ENCODE measurements at regions not wholly inside any gene's neighbourhood (a gene's known extent, or its start where the extent isn't known, plus 50 kb on each side); places are given as distances from the start of the nearest gene placed in this dataset.

- Histone ChIP-seq H3K27ac (ENCODE audit: low read length) (no peak overlapping the region), H3K9me3 (ENCODE audit: insufficient read depth, low read length, severe bottlenecking) (peaks cover 3% of the 10 kb centered on the region), H3K79me2 (ENCODE audit: insufficient read depth, low read length) (no peaks in the 10 kb centered on the region), H3K4me1 (ENCODE audit: insufficient read depth, low read length) (peaks cover 5% of the 10 kb centered on the region; the same call in 1 of the 2 replicates), H3K4me3 (ENCODE audit: low read depth in 1 of 2, low read length in 2 of 2) (no peak overlapping the region), H4K20me1 (ENCODE audit: insufficient read depth, low read length) (no peaks in the 10 kb centered on the region), H2AFZ (ENCODE audit: low read depth, low read length) (no peak overlapping the region), H3K36me3 (ENCODE audit: insufficient read depth, low read length) (no peaks in the 10 kb centered on the region), H3K4me2 (ENCODE audit: insufficient read depth, low read length) (no peak overlapping the region), H3K27me3 (ENCODE audit: insufficient read depth, low read length, poor library complexity) (no peaks in the 10 kb centered on the region), H3K9ac (ENCODE audit: low read depth, low read length) (no peak overlapping the region)
- TF ChIP-seq EZH2 (IDR thresholded peaks at IDR 0.05; ENCODE audit: borderline replicate concordance, low read depth, low read length, severe bottlenecking), result no peak
- TF ChIP-seq CTCF (IDR thresholded peaks at IDR 0.05; ENCODE audit: borderline replicate concordance, extremely low read depth, low read length, poor library complexity, severe bottlenecking), result no peak
- DNase-seq (no peak), ATAC-seq (ENCODE audit: insufficient read depth, low read depth) (no peak)
Observed at GRCh38 chr14:65320661-65321308, 91.7 kb upstream of the FUT8 start.

GRCh38 chr14:65321370-65321875 lies 91.1 kb upstream of the FUT8 start:
- no peak overlapping the region for H3K9ac ChIP-seq (ENCODE audit: low read depth, low read length)
- no peaks in the 10 kb centered on the region for H3K9me3 ChIP-seq (ENCODE audit: insufficient read depth, low read length, severe bottlenecking)
- ATAC-seq (ENCODE audit: insufficient read depth, low read depth) (peak; percentile 84), DNase-seq (peak; percentile 33)
- no peaks in the 10 kb centered on the region for H3K27me3 ChIP-seq (ENCODE audit: insufficient read depth, low read length, poor library complexity)
- H3K36me3 ChIP-seq (ENCODE audit: insufficient read depth, low read length), result no peaks in the 10 kb centered on the region
- H4K20me1 ChIP-seq (ENCODE audit: insufficient read depth, low read length), result no peaks in the 10 kb centered on the region
- no peak overlapping the region for H3K27ac ChIP-seq (ENCODE audit: low read length)
- H3K4me3 ChIP-seq (ENCODE audit: low read depth in 1 of 2, low read length in 2 of 2), result no peak overlapping the region
- no peaks in the 10 kb centered on the region for H3K79me2 ChIP-seq (ENCODE audit: insufficient read depth, low read length)
- H3K4me1 ChIP-seq (ENCODE audit: insufficient read depth, low read length), result peaks cover 5% of the 10 kb centered on the region; the same call in 1 of the 2 replicates
- TF ChIP-seq CTCF (IDR thresholded peaks at IDR 0.05; ENCODE audit: borderline replicate concordance, extremely low read depth, low read length, poor library complexity, severe bottlenecking) (no peak), EZH2 (IDR thresholded peaks at IDR 0.05; ENCODE audit: borderline replicate concordance, low read depth, low read length, severe bottlenecking) (no peak)
- peak overlapping the region; percentile 35; the same call in 1 of the 2 replicates for H2AFZ ChIP-seq (ENCODE audit: low read depth, low read length)
- no peak overlapping the region for H3K4me2 ChIP-seq (ENCODE audit: insufficient read depth, low read length)

DNA sequence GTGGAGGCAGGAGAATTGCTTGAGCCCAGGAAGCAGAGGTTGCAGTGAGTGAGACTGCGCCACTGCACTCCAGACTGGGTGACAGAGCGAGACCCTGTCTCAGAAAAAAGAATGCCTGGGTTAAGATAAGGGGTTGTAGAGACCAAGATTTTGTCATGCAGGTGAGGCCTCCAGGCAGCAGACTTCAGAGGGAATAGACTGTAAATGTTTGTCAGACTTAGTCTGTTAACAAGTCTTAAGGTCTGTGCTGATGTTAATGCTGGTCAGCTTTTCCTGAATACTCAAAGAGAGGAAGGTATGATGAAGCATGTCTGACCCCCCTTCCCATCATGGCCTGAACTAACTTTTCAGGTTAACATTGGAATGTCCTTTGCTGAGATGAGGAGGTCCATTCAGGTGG lies 83.0 kb upstream of the FUT8 start:
- ATAC-seq (ENCODE audit: insufficient read depth, low read depth) (no peak), DNase-seq (no peak)
- H3K27ac ChIP-seq (ENCODE audit: low read length), result no peak overlapping the region
- no peak overlapping the region for H3K4me3 ChIP-seq (ENCODE audit: low read depth in 1 of 2, low read length in 2 of 2)
- TF ChIP-seq CTCF (IDR thresholded peaks at IDR 0.05; ENCODE audit: borderline replicate concordance, extremely low read depth, low read length, poor library complexity, severe bottlenecking) (no peak), EZH2 (IDR thresholded peaks at IDR 0.05; ENCODE audit: borderline replicate concordance, low read depth, low read length, severe bottlenecking) (no peak)
- H3K9me3 ChIP-seq (ENCODE audit: insufficient read depth, low read length, severe bottlenecking), result no peaks in the 10 kb centered on the region
- H3K79me2 ChIP-seq (ENCODE audit: insufficient read depth, low read length), result no peaks in the 10 kb centered on the region
- no peak overlapping the region for H3K4me2 ChIP-seq (ENCODE audit: insufficient read depth, low read length)
- H3K4me1 ChIP-seq (ENCODE audit: insufficient read depth, low read length), result no peaks in the 10 kb centered on the region
- no peak overlapping the region for H3K9ac ChIP-seq (ENCODE audit: low read depth, low read length)
- no peaks in the 10 kb centered on the region for H3K36me3 ChIP-seq (ENCODE audit: insufficient read depth, low read length)
- no peak overlapping the region for H2AFZ ChIP-seq (ENCODE audit: low read depth, low read length)
- H4K20me1 ChIP-seq (ENCODE audit: insufficient read depth, low read length), result no peaks in the 10 kb centered on the region
- no peaks in the 10 kb centered on the region for H3K27me3 ChIP-seq (ENCODE audit: insufficient read depth, low read length, poor library complexity)

All from DND-41 (cell line).